NCI-H146 treated with DMSO at 0.1 percent for 48 hours (cell line): ENCODE measurements at regions not wholly inside any gene's neighbourhood (a gene's known extent, or its start where the extent isn't known, plus 50 kb on each side); places are given as distances from the start of the nearest gene placed in this dataset.
"Not testable (repeated sequence)": the region's sequence is repeated elsewhere in the genome, so short reads cannot be mapped to it uniquely, and the experiment has no call there.

Experiments
- DNase-seq: peaks from one replicate; lab custom pipeline; 2025; ENCODE audit not compliant: unreplicated experiment; lab: John Stamatoyannopoulos, UW

- DNase-seq: no peak
These were observed 237.3 kb downstream of the NRIP1 start for GRCh38 chr21:14827468-14827867.

- DNase-seq: no peak
These were observed 238.2 kb downstream of the NRIP1 start for GRCh38 chr21:14826630-14827029.

- no peak for DNase-seq
These were observed 239.3 kb downstream of the NRIP1 start for GRCh38 chr21:14825514-14825974.

- no peak for DNase-seq
These were observed 240.7 kb downstream of the NRIP1 start for GRCh38 chr21:14824126-14824525.

- no peak for DNase-seq
These were observed 247.5 kb downstream of the NRIP1 start for GRCh38 chr21:14817311-14817710.

GRCh38 chr21:14814991-14815390 is 249.8 kb downstream of the NRIP1 start:
- DNase-seq: no peak

GRCh38 chr21:14814282-14814681 is 250.5 kb downstream of the NRIP1 start:
- no peak for DNase-seq

GRCh38 chr21:14804170-14804569 is 258.1 kb upstream of the SAMSN1 start:
- DNase-seq: not testable (repeated sequence)

GRCh38 chr21:14797543-14797942 is 251.4 kb upstream of the SAMSN1 start:
- DNase-seq: no peak

- DNase-seq: no peak
These were observed 241.2 kb upstream of the SAMSN1 start for GRCh38 chr21:14787312-14787711.

GRCh38 chr21:14785679-14786078 is 239.6 kb upstream of the SAMSN1 start:
- DNase-seq: no peak

- no peak for DNase-seq
These were observed 227.7 kb upstream of the SAMSN1 start for GRCh38 chr21:14773777-14774345.

GRCh38 chr21:14771593-14771992 is 225.5 kb upstream of the SAMSN1 start:
- DNase-seq: no peak

GRCh38 chr21:14768042-14768441 is 221.9 kb upstream of the SAMSN1 start:
- DNase-seq: no peak

- DNase-seq: no peak
These were observed 221.2 kb upstream of the SAMSN1 start for GRCh38 chr21:14767192-14767852.

GRCh38 chr21:14766241-14766640 is 220.1 kb upstream of the SAMSN1 start:
- peak; percentile 0 for DNase-seq

- DNase-seq: no peak
These were observed 217.6 kb upstream of the SAMSN1 start for GRCh38 chr21:14763695-14764064.

- DNase-seq: no peak
These were observed 216.9 kb upstream of the SAMSN1 start for GRCh38 chr21:14762734-14763694.

GRCh38 chr21:14762327-14762726 is 216.2 kb upstream of the SAMSN1 start:
- no peak for DNase-seq

- DNase-seq: no peak
These were observed 213.2 kb upstream of the SAMSN1 start for GRCh38 chr21:14759285-14759684.

GRCh38 chr21:14758849-14759248 is 212.7 kb upstream of the SAMSN1 start:
- DNase-seq: no peak
